Progenitor cell of endocrine pancreas (in vitro differentiated cells): ENCODE measurements at regions not wholly inside any gene's neighbourhood (a gene's known extent, or its start where the extent isn't known, plus 50 kb on each side); places are given as distances from the start of the nearest gene placed in this dataset.

Source experiments
- DNase-seq: peaks from one replicate; pipeline ENCODE4 v3.0.0; 2021; ENCODE audit warnings: low spot score; ENCODE audit not compliant: unreplicated experiment
- H3K27ac Mint-ChIP-seq: 2 replicates; pipeline ENCODE4 v1.8.0; 2021; ENCODE audit warnings: mild to moderate bottlenecking, moderate library complexity, mixed read lengths
- H3K27me3 Mint-ChIP-seq: 2 replicates; pipeline ENCODE4 v1.8.0; 2021; ENCODE audit warnings: mixed read lengths
- H3K36me3 Mint-ChIP-seq: 2 replicates; pipeline ENCODE4 v1.8.0; 2022; ENCODE audit warnings: mixed read lengths; ENCODE audit not compliant: insufficient read depth
- H3K4me1 Mint-ChIP-seq: 2 replicates; pipeline ENCODE4 v1.8.0; 2021; ENCODE audit warnings: low read depth, mixed read lengths
- H3K4me3 Mint-ChIP-seq: 2 replicates; pipeline ENCODE4 v1.8.0; 2021; ENCODE audit warnings: low read depth, mild to moderate bottlenecking, moderate library complexity, mixed read lengths
- H3K9me3 Mint-ChIP-seq: 2 replicates; pipeline ENCODE4 v1.8.0; 2021; ENCODE audit warnings: low read depth, mixed read lengths
- CTCF ChIP-seq: fragments of 200-600 bp; sonication (generic); IDR thresholded peaks from one replicate; pipeline ENCODE4 v1.5.0; 2021; ENCODE audit warnings: antibody characterized with exemption, mild to moderate bottlenecking; ENCODE audit not compliant: unreplicated experiment

GRCh38 chr14:100664231-100664630 is 62.5 kb upstream of the DLK1 start:
- Mint-ChIP-seq H3K27ac (no peak overlapping the region), H3K4me3 (no peak overlapping the region), H3K4me1 (peaks cover 15% of the 10 kb centered on the region), H3K36me3 (no peaks in the 10 kb centered on the region), H3K9me3 (no peaks in the 10 kb centered on the region), H3K27me3 (peaks cover 24% of the 10 kb centered on the region)
- DNase-seq = no peak
- TF ChIP-seq CTCF = no peak

GRCh38 chr14:100664841-100665510 is 61.7 kb upstream of the DLK1 start:
- DNase-seq = no peak
- no peak for TF ChIP-seq CTCF
- peaks cover 22% of the 10 kb centered on the region for H3K4me1 Mint-ChIP-seq
- no peak overlapping the region for H3K4me3 Mint-ChIP-seq
- H3K9me3 Mint-ChIP-seq = no peaks in the 10 kb centered on the region
- H3K36me3 Mint-ChIP-seq = no peaks in the 10 kb centered on the region
- H3K27me3 Mint-ChIP-seq = peaks cover 27% of the 10 kb centered on the region
- no peak overlapping the region for H3K27ac Mint-ChIP-seq

GRCh38 chr14:100665511-100666032 is 61.1 kb upstream of the DLK1 start:
- no peak for DNase-seq
- no peak overlapping the region for H3K4me3 Mint-ChIP-seq
- H3K27me3 Mint-ChIP-seq = peaks cover 27% of the 10 kb centered on the region
- no peaks in the 10 kb centered on the region for H3K36me3 Mint-ChIP-seq
- no peak for TF ChIP-seq CTCF
- H3K27ac Mint-ChIP-seq = no peak overlapping the region
- H3K4me1 Mint-ChIP-seq = peaks cover 24% of the 10 kb centered on the region
- no peaks in the 10 kb centered on the region for H3K9me3 Mint-ChIP-seq

- no peak overlapping the region for H3K4me3 Mint-ChIP-seq
- peaks cover 28% of the 10 kb centered on the region for H3K27me3 Mint-ChIP-seq
- H3K27ac Mint-ChIP-seq = no peak overlapping the region
- peaks cover 31% of the 10 kb centered on the region for H3K4me1 Mint-ChIP-seq
- no peak for TF ChIP-seq CTCF
- no peaks in the 10 kb centered on the region for H3K36me3 Mint-ChIP-seq
- H3K9me3 Mint-ChIP-seq = no peaks in the 10 kb centered on the region
- DNase-seq = no peak
These were observed 60.3 kb upstream of the DLK1 start for GRCh38 chr14:100666403-100666802.

GRCh38 chr14:100666851-100667250 is 59.8 kb upstream of the DLK1 start:
- Mint-ChIP-seq H3K27ac (no peak overlapping the region), H3K4me3 (no peak overlapping the region), H3K9me3 (no peaks in the 10 kb centered on the region), H3K27me3 (peaks cover 30% of the 10 kb centered on the region), H3K36me3 (no peaks in the 10 kb centered on the region), H3K4me1 (peaks cover 33% of the 10 kb centered on the region)
- no peak for DNase-seq
- no peak for TF ChIP-seq CTCF
